HepG2 (cell line): ENCODE measurements at regions not wholly inside any gene's neighbourhood (a gene's known extent, or its start where the extent isn't known, plus 50 kb on each side); places are given as distances from the start of the nearest gene placed in this dataset.

Experiments
- ATAC-seq: fragments of 200-7000 bp; cut with Tn5 transposase; 3 replicates; pipeline ENCODE4 v1.9.1; 2020; ENCODE audit warnings: mild to moderate bottlenecking, moderate library complexity
- BruUV-seq: library from RNA; stranded (reverse); fragments of 400-500 nt; replicated peaks from 2 replicates; lab custom pipeline; 2021; lab: Mats Ljungman, UMichigan
- CTCF ChIA-PET: fragments of 300-600 bp; formaldehyde crosslinking; extraction: SDS; loops from one replicate; lab custom pipeline; 2021; ENCODE audit warnings: low total read pairs, inconsistent platforms, low intra/inter-chr PET ratio; lab: Yijun Ruan, JAX
- POLR2A ChIA-PET: fragments of 350-600 bp; sonication (Branson Sonifier 250); formaldehyde crosslinking; loops from one replicate; lab custom pipeline; 2020; ENCODE audit warnings: antibody characterized with exemption, inconsistent platforms; lab: Yijun Ruan, JAX
- DNase-seq: peaks from one replicate; pipeline ENCODE4 v3.0.0-alpha.2; 2015; ENCODE audit warnings: low spot score
- FAIRE-seq: peaks from 3 replicates; lab custom pipeline; 2011; peaks lifted over from hg19 to GRCh38; lab: Jason Lieb, UNC
- H2AFZ ChIP-seq: one replicate; pipeline ENCODE4 v1.6.1; 2011; ENCODE audit warnings: low read length, inconsistent platforms
- H3K27ac ChIP-seq: fragments of 300-600 bp; 3 replicates; pipeline ENCODE4 v1.8.0; 2011; ENCODE audit warnings: mixed run types, mild to moderate bottlenecking, mixed read lengths, low read length, inconsistent platforms; ENCODE audit not compliant: insufficient read depth; ENCODE audit errors: extremely low read length
- H3K27me3 ChIP-seq, 2 experiments: fragments of 200-600 bp in 1 of 2; 2 replicates in 1 of 2; 3 replicates in 1 of 2; pipeline versions ENCODE4 v1.6.0 to v1.8.0; 2011; ENCODE audit warnings: low read length in 2 of 2, mild to moderate bottlenecking in 2 of 2, moderate library complexity in 2 of 2, inconsistent platforms in 1 of 2; ENCODE audit not compliant: insufficient read depth in 2 of 2, control insufficient read depth in 1 of 2
- H3K36me3 ChIP-seq, 2 experiments: fragments of 200-600 bp in 1 of 2; replicated peaks in 1 of 2; 2 replicates in 1 of 2; 3 replicates in 1 of 2; pipeline versions ENCODE4 v1.5.1 to v1.8.0; 2011; ENCODE audit warnings: low read length in 2 of 2, inconsistent platforms in 1 of 2; ENCODE audit not compliant: insufficient read depth in 2 of 2, control insufficient read depth in 1 of 2
- H3K4me1 ChIP-seq: 2 replicates; pipeline ENCODE4 v1.5.1; 2012; ENCODE audit warnings: low read length, inconsistent platforms; ENCODE audit not compliant: insufficient read depth
- H3K4me2 ChIP-seq: 2 replicates; pipeline ENCODE4 v1.6.0; 2011; ENCODE audit warnings: low read depth, low read length, inconsistent platforms
- H3K4me3 ChIP-seq, 3 experiments: fragments of 200-600 bp in 1 of 3; sonication (generic), shearing (Covaris generic) in 1 of 3; replicated peaks in 1 of 3; 2 replicates each; pipeline ENCODE4 v1.5.1; 2011 to 2016; ENCODE audit warnings: low read length in 3 of 3, inconsistent platforms in 2 of 3, low read depth in 2 of 3, mild to moderate bottlenecking in 2 of 3, control low read depth in 1 of 3, mixed read lengths in 1 of 3; ENCODE audit not compliant: insufficient read depth in 1 of 3
- H3K79me2 ChIP-seq: one replicate; pipeline ENCODE4 v1.6.1; 2011; ENCODE audit warnings: low read length, inconsistent platforms; ENCODE audit not compliant: insufficient read depth
- H3K9ac ChIP-seq: 2 replicates; pipeline ENCODE4 v1.6.0; 2011; ENCODE audit warnings: mild to moderate bottlenecking, low read depth, low read length, inconsistent platforms; ENCODE audit not compliant: insufficient read depth
- H3K9me3 ChIP-seq: 2 replicates; pipeline ENCODE4 v1.5.1; 2012; ENCODE audit warnings: mild to moderate bottlenecking, low read length
- H4K20me1 ChIP-seq: 2 replicates; pipeline ENCODE4 v1.6.0; 2011; ENCODE audit warnings: inconsistent platforms, mild to moderate bottlenecking, low read length, moderate library complexity; ENCODE audit not compliant: insufficient read depth
- ATF7 ChIP-seq, 2 experiments: fragments of 450-650 bp in 1 of 2; sonication (generic) in 1 of 2; formaldehyde crosslinking in 1 of 2; IDR thresholded peaks; 2 replicates each; pipeline versions ENCODE4 v1.4.0 to v1.6.1; 2016 to 2020; ENCODE audit warnings: antibody characterized with exemption in 1 of 2, mild to moderate bottlenecking in 1 of 2, missing genetic modification reagents in 1 of 2
- IKZF4 ChIP-seq: sonication (generic); formaldehyde crosslinking; IDR thresholded peaks from 2 replicates; pipeline ENCODE4 v1.5.1; 2020; ENCODE audit warnings: borderline replicate concordance, mild to moderate bottlenecking, low read depth, missing genetic modification reagents; ENCODE audit errors: not compliant biosample characterization
- NR2C2 ChIP-seq: sonication (generic); formaldehyde crosslinking; IDR thresholded peaks from 2 replicates; pipeline ENCODE4 v1.4.0; 2020; ENCODE audit warnings: missing genetic modification reagents, mild to moderate bottlenecking, moderate library complexity, borderline replicate concordance
- REXO4 ChIP-seq: sonication (generic); formaldehyde crosslinking; IDR thresholded peaks from 2 replicates; pipeline ENCODE4 v1.8.0; 2022; ENCODE audit warnings: missing genetic modification reagents, mild to moderate bottlenecking, borderline replicate concordance
- SP5 ChIP-seq: IDR thresholded peaks from 2 replicates; pipeline ENCODE4 v1.6.1; 2016; ENCODE audit warnings: low read depth, borderline replicate concordance
- SRSF4 ChIP-seq: fragments of 200-400 bp; formaldehyde crosslinking; IDR thresholded peaks from one replicate; pipeline ENCODE4 v1.6.1; 2018; ENCODE audit warnings: mild to moderate bottlenecking, low read depth, low read length, moderate library complexity; ENCODE audit not compliant: poor library complexity, severe bottlenecking
- ZBTB21 ChIP-seq: sonication (generic); formaldehyde crosslinking; IDR thresholded peaks from 2 replicates; pipeline ENCODE4 v1.4.0; 2020; ENCODE audit warnings: missing genetic modification reagents
- WGBS: methylation state at CpG from one replicate; pipeline ENCODE4 v1.1.6; 2017; ENCODE audit warnings: low lambda C conversion rate; 5-methylcytosine and 5-hydroxymethylcytosine counted together
- in situ Hi-C: cut with HindIII; loops from 2 replicates; pipeline ENCODE4 v1.10.0; 2017; ENCODE audit warnings: low pct_unique_long_range_greater_than_20kb; ENCODE audit not compliant: extremely low pct_ligation_motif_present
- intact Hi-C: fragments of 100-400 bp; cut with micrococcal nuclease; formaldehyde crosslinking; loops from one replicate; pipeline ENCODE4 v1.10.0; 2022; ENCODE audit not compliant: unreplicated experiment
- TF ChIP-seq, protein P1 (sequence below): sonication (generic); formaldehyde crosslinking; conservative IDR thresholded peaks from 2 replicates; pipeline ENCODE4 v1.5.0; 2020; ENCODE audit warnings: missing genetic modification reagents

DNA sequence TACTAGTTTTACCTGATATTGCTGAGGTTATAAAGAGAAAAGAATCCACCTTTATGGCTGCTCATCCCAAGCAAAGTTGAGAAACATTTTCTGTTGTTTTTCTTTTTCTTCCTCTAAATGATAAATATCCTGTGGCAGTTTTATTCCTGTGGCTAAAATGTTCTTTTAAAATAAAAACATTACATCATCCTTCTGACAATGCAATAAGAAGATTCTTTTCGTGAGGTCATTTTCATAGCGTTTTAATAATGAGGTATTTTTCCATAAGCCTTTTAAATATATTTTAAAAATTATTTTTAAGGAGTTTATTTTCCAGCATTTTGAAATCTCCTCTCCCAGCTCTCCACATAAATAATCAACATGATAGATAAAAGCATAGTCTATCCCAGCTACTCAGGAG is 52.8 kb upstream of the EPB41L3 start:
- Histone ChIP-seq H2AFZ (no peak overlapping the region), H3K27ac (no peak overlapping the region), H3K9ac (no peak overlapping the region), H3K27me3 (0 out of 5 replicates have a peak, but pooled peaks cover 0 to 3% of the 10 kb centered on the region in 2 experiments), H3K9me3 (no peaks in the 10 kb centered on the region), H3K36me3 (no peaks in the 10 kb centered on the region), H4K20me1 (no peaks in the 10 kb centered on the region), H3K4me2 (no peak overlapping the region), H3K79me2 (no peaks in the 10 kb centered on the region), H3K4me3 (no peak overlapping the region), H3K4me1 (peaks cover 7% of the 10 kb centered on the region)
- FAIRE-seq (no peak), ATAC-seq (no peak), DNase-seq (no peak)
- under 1% methylated on average over 2 of the region's 2 CpGs for WGBS
- ChIA-PET POLR2A (no interaction called here), CTCF (no interaction called here)
- intact Hi-C loops (no loop called here), in situ Hi-C loops (no loop called here)
- TF ChIP-seq SRSF4 (no peak), NR2C2 (no peak), ZBTB21 (no peak), ATF7 (IDR thresholded peaks at IDR 0.05) (peak; percentile 76), ATF7 (CRISPR knock-in tag; IDR thresholded peaks at IDR 0.05) (no peak), SP5 (CRISPR knock-in tag) (no peak), REXO4 (CRISPR knock-in tag) (no peak), IKZF4 (CRISPR knock-in tag) (no peak)
- TF ChIP-seq, protein P1, sequence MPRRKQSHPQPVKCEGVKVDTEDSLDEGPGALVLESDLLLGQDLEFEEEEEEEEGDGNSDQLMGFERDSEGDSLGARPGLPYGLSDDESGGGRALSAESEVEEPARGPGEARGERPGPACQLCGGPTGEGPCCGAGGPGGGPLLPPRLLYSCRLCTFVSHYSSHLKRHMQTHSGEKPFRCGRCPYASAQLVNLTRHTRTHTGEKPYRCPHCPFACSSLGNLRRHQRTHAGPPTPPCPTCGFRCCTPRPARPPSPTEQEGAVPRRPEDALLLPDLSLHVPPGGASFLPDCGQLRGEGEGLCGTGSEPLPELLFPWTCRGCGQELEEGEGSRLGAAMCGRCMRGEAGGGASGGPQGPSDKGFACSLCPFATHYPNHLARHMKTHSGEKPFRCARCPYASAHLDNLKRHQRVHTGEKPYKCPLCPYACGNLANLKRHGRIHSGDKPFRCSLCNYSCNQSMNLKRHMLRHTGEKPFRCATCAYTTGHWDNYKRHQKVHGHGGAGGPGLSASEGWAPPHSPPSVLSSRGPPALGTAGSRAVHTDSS (CRISPR knock-in tag) = no peak
- BruUV-seq = no TSS peak
